ENCODE measurements at regions not wholly inside any gene's neighbourhood (a gene's known extent, or its start where the extent isn't known, plus 50 kb on each side); places are given as distances from the start of the nearest gene placed in this dataset.

GRCh38 chr4:156710365-156711192 is 261.0 kb downstream of the PDGFC start:
- FAIRE-seq (no peak), DNase-seq (ENCODE audit: insufficient read length, low spot score) (no peak)
- no peak for TF ChIP-seq CTCF (IDR thresholded peaks at IDR 0.05; ENCODE audit: insufficient read depth, missing control alignments)

GRCh38 chr4:156705311-156705710 is 266.3 kb downstream of the PDGFC start:
- DNase-seq (ENCODE audit: insufficient read length, low spot score) = no peak
- no peak for TF ChIP-seq CTCF (IDR thresholded peaks at IDR 0.05; ENCODE audit: insufficient read depth, missing control alignments)
- no peak for FAIRE-seq

- TF ChIP-seq CTCF (IDR thresholded peaks at IDR 0.05; ENCODE audit: insufficient read depth, missing control alignments) = no peak
- DNase-seq (ENCODE audit: insufficient read length, low spot score) = no peak
- no peak for FAIRE-seq
Measured at GRCh38 chr4:156695163-156695562, 276.4 kb downstream of the PDGFC start.

GRCh38 chr4:156694413-156694812 is 277.2 kb downstream of the PDGFC start:
- TF ChIP-seq CTCF (IDR thresholded peaks at IDR 0.05; ENCODE audit: insufficient read depth, missing control alignments) = no peak
- FAIRE-seq (no peak), DNase-seq (ENCODE audit: insufficient read length, low spot score) (no peak)

GRCh38 chr4:156693557-156693956 is 278.0 kb downstream of the PDGFC start:
- no peak for FAIRE-seq
- TF ChIP-seq CTCF (IDR thresholded peaks at IDR 0.05; ENCODE audit: insufficient read depth, missing control alignments) = no peak
- DNase-seq (ENCODE audit: insufficient read length, low spot score) = no peak

- DNase-seq (ENCODE audit: insufficient read length, low spot score) (no peak), FAIRE-seq (no peak)
- no peak for TF ChIP-seq CTCF (IDR thresholded peaks at IDR 0.05; ENCODE audit: insufficient read depth, missing control alignments)
Measured at GRCh38 chr4:156692016-156692415, 279.6 kb downstream of the PDGFC start.

GRCh38 chr4:156690572-156690971 is 281.0 kb downstream of the PDGFC start:
- DNase-seq (ENCODE audit: insufficient read length, low spot score) (no peak), FAIRE-seq (no peak)
- TF ChIP-seq CTCF (IDR thresholded peaks at IDR 0.05; ENCODE audit: insufficient read depth, missing control alignments) = no peak
